HepG2 (cell line): ENCODE measurements at regions not wholly inside any gene's neighbourhood (a gene's known extent, or its start where the extent isn't known, plus 50 kb on each side); places are given as distances from the start of the nearest gene placed in this dataset.

ENCODE experiments used
- ATAC-seq: fragments of 200-7000 bp; cut with Tn5 transposase; 3 replicates; pipeline ENCODE4 v1.9.1; 2020; ENCODE audit warnings: mild to moderate bottlenecking, moderate library complexity
- BruUV-seq: library from RNA; stranded (reverse); fragments of 400-500 nt; replicated peaks from 2 replicates; lab custom pipeline; 2021; lab: Mats Ljungman, UMichigan
- CTCF ChIA-PET: fragments of 300-600 bp; formaldehyde crosslinking; extraction: SDS; loops from one replicate; lab custom pipeline; 2021; ENCODE audit warnings: low total read pairs, inconsistent platforms, low intra/inter-chr PET ratio; lab: Yijun Ruan, JAX
- POLR2A ChIA-PET: fragments of 350-600 bp; sonication (Branson Sonifier 250); formaldehyde crosslinking; loops from one replicate; lab custom pipeline; 2020; ENCODE audit warnings: antibody characterized with exemption, inconsistent platforms; lab: Yijun Ruan, JAX
- DNase-seq: peaks from one replicate; pipeline ENCODE4 v3.0.0-alpha.2; 2015; ENCODE audit warnings: low spot score
- FAIRE-seq: peaks from 3 replicates; lab custom pipeline; 2011; peaks lifted over from hg19 to GRCh38; lab: Jason Lieb, UNC
- H2AFZ ChIP-seq: one replicate; pipeline ENCODE4 v1.6.1; 2011; ENCODE audit warnings: low read length, inconsistent platforms
- H3K27ac ChIP-seq: fragments of 300-600 bp; 3 replicates; pipeline ENCODE4 v1.8.0; 2011; ENCODE audit warnings: mixed run types, mild to moderate bottlenecking, mixed read lengths, low read length, inconsistent platforms; ENCODE audit not compliant: insufficient read depth; ENCODE audit errors: extremely low read length
- H3K27me3 ChIP-seq, 2 experiments: fragments of 200-600 bp in 1 of 2; 2 replicates in 1 of 2; 3 replicates in 1 of 2; pipeline versions ENCODE4 v1.6.0 to v1.8.0; 2011; ENCODE audit warnings: low read length in 2 of 2, mild to moderate bottlenecking in 2 of 2, moderate library complexity in 2 of 2, inconsistent platforms in 1 of 2; ENCODE audit not compliant: insufficient read depth in 2 of 2, control insufficient read depth in 1 of 2
- H3K36me3 ChIP-seq, 2 experiments: fragments of 200-600 bp in 1 of 2; replicated peaks in 1 of 2; 2 replicates in 1 of 2; 3 replicates in 1 of 2; pipeline versions ENCODE4 v1.5.1 to v1.8.0; 2011; ENCODE audit warnings: low read length in 2 of 2, inconsistent platforms in 1 of 2; ENCODE audit not compliant: insufficient read depth in 2 of 2, control insufficient read depth in 1 of 2
- H3K4me1 ChIP-seq: 2 replicates; pipeline ENCODE4 v1.5.1; 2012; ENCODE audit warnings: low read length, inconsistent platforms; ENCODE audit not compliant: insufficient read depth
- H3K4me2 ChIP-seq: 2 replicates; pipeline ENCODE4 v1.6.0; 2011; ENCODE audit warnings: low read depth, low read length, inconsistent platforms
- H3K4me3 ChIP-seq, 3 experiments: fragments of 200-600 bp in 1 of 3; sonication (generic), shearing (Covaris generic) in 1 of 3; replicated peaks in 1 of 3; 2 replicates each; pipeline ENCODE4 v1.5.1; 2011 to 2016; ENCODE audit warnings: low read length in 3 of 3, inconsistent platforms in 2 of 3, low read depth in 2 of 3, mild to moderate bottlenecking in 2 of 3, control low read depth in 1 of 3, mixed read lengths in 1 of 3; ENCODE audit not compliant: insufficient read depth in 1 of 3
- H3K79me2 ChIP-seq: one replicate; pipeline ENCODE4 v1.6.1; 2011; ENCODE audit warnings: low read length, inconsistent platforms; ENCODE audit not compliant: insufficient read depth
- H3K9ac ChIP-seq: 2 replicates; pipeline ENCODE4 v1.6.0; 2011; ENCODE audit warnings: mild to moderate bottlenecking, low read depth, low read length, inconsistent platforms; ENCODE audit not compliant: insufficient read depth
- H3K9me3 ChIP-seq: 2 replicates; pipeline ENCODE4 v1.5.1; 2012; ENCODE audit warnings: mild to moderate bottlenecking, low read length
- H4K20me1 ChIP-seq: 2 replicates; pipeline ENCODE4 v1.6.0; 2011; ENCODE audit warnings: inconsistent platforms, mild to moderate bottlenecking, low read length, moderate library complexity; ENCODE audit not compliant: insufficient read depth
- AGO2 ChIP-seq: fragments of 200-400 bp; formaldehyde crosslinking; optimal IDR thresholded peaks from 2 replicates; pipeline ENCODE3; 2017; ENCODE audit warnings: mild to moderate bottlenecking, low read depth, low read length, moderate library complexity
- GATAD1 ChIP-seq: IDR thresholded peaks from 2 replicates; pipeline ENCODE4 v1.6.1; 2016; ENCODE audit warnings: missing genetic modification reagents, missing compliant biosample characterization
- HOXA9 ChIP-seq: sonication (generic); formaldehyde crosslinking; IDR thresholded peaks from 2 replicates; pipeline ENCODE4 v1.8.1; 2022; ENCODE audit warnings: missing genetic modification reagents, mild to moderate bottlenecking, moderate library complexity, borderline replicate concordance
- IRF9 ChIP-seq: sonication (generic); formaldehyde crosslinking; IDR thresholded peaks from 2 replicates; pipeline ENCODE4 v1.8.0; 2022; ENCODE audit warnings: missing genetic modification reagents, mild to moderate bottlenecking, borderline replicate concordance
- LCORL ChIP-seq, 2 experiments: fragments of 450-650 bp in 1 of 2; sonication (generic) in 1 of 2; formaldehyde crosslinking in 1 of 2; IDR thresholded peaks; 2 replicates each; pipeline versions ENCODE4 v1.5.0 to v1.6.1; 2017 to 2020; ENCODE audit warnings: antibody characterized with exemption in 1 of 2, missing genetic modification reagents in 1 of 2
- NFATC3 ChIP-seq: sonication (generic); formaldehyde crosslinking; IDR thresholded peaks from 2 replicates; pipeline ENCODE4 v1.5.1; 2020; ENCODE audit warnings: mild to moderate bottlenecking, missing genetic modification reagents
- PLRG1 ChIP-seq: fragments of 450-650 bp; conservative IDR thresholded peaks from 2 replicates; pipeline ENCODE4 v1.6.1; 2016
- SRF ChIP-seq: IDR thresholded peaks from 2 replicates; pipeline ENCODE4 v1.6.1; 2011; ENCODE audit warnings: mild to moderate bottlenecking, low read depth, low read length, moderate library complexity
- THRA ChIP-seq: sonication (generic); formaldehyde crosslinking; IDR thresholded peaks from 2 replicates; pipeline ENCODE4 v1.4.0; 2020; ENCODE audit warnings: missing genetic modification reagents, borderline replicate concordance
- ZKSCAN5 ChIP-seq: sonication (generic); formaldehyde crosslinking; IDR thresholded peaks from 2 replicates; pipeline ENCODE4 v1.5.1; 2020; ENCODE audit warnings: mild to moderate bottlenecking, missing genetic modification reagents
- ZNF407 ChIP-seq: sonication (generic); formaldehyde crosslinking; IDR thresholded peaks from one replicate; pipeline ENCODE4 v1.5.1; 2020; ENCODE audit warnings: mild to moderate bottlenecking, missing genetic modification reagents; ENCODE audit errors: not compliant biosample characterization
- ZNF556 ChIP-seq: sonication (generic); formaldehyde crosslinking; IDR thresholded peaks from 2 replicates; pipeline ENCODE4 v1.4.0; 2020; ENCODE audit warnings: mild to moderate bottlenecking, missing genetic modification reagents, borderline replicate concordance
- ZNF614 ChIP-seq: IDR thresholded peaks from 2 replicates; pipeline ENCODE4 v1.6.1; 2018; ENCODE audit warnings: missing biosample characterization, missing genetic modification reagents, inconsistent platforms, borderline replicate concordance
- ZNF841 ChIP-seq: sonication (generic); formaldehyde crosslinking; IDR thresholded peaks from 2 replicates; pipeline ENCODE4 v1.8.1; 2023; ENCODE audit warnings: missing genetic modification reagents, borderline replicate concordance
- ZSCAN22 ChIP-seq: sonication (generic); formaldehyde crosslinking; IDR thresholded peaks from 2 replicates; pipeline ENCODE4 v1.4.0; 2020; ENCODE audit warnings: mild to moderate bottlenecking, missing genetic modification reagents
- in situ Hi-C: cut with HindIII; loops from 2 replicates; pipeline ENCODE4 v1.10.0; 2017; ENCODE audit warnings: low pct_unique_long_range_greater_than_20kb; ENCODE audit not compliant: extremely low pct_ligation_motif_present
- intact Hi-C: fragments of 100-400 bp; cut with micrococcal nuclease; formaldehyde crosslinking; loops from one replicate; pipeline ENCODE4 v1.10.0; 2022; ENCODE audit not compliant: unreplicated experiment

- Histone ChIP-seq H3K4me2 (no peak overlapping the region), H3K4me1 (no peaks in the 10 kb centered on the region), H3K9ac (no peak overlapping the region), H3K36me3 (no peaks in the 10 kb centered on the region), H3K4me3 (no peak overlapping the region), H4K20me1 (no peaks in the 10 kb centered on the region), H3K9me3 (peaks cover 45% of the 10 kb centered on the region), H3K27ac (no peak overlapping the region), H2AFZ (no peak overlapping the region), H3K27me3 (no peaks in the 10 kb centered on the region), H3K79me2 (no peaks in the 10 kb centered on the region)
- ATAC-seq (no peak), FAIRE-seq (no peak), DNase-seq (no peak)
- POLR2A ChIA-PET = no interaction called here
- no TSS peak for BruUV-seq
- intact Hi-C loops (no loop called here), in situ Hi-C loops (no loop called here)
- CTCF ChIA-PET = no interaction called here
- TF ChIP-seq ZNF614 = no peak
- TF ChIP-seq THRA = no peak
- no peak for TF ChIP-seq NFATC3 (CRISPR knock-in tag)
- TF ChIP-seq ZNF841 (CRISPR knock-in tag) = no peak
- no peak for TF ChIP-seq HOXA9 (CRISPR knock-in tag)
- no peak for TF ChIP-seq PLRG1
- no peak for TF ChIP-seq ZKSCAN5 (CRISPR knock-in tag)
- no peak for TF ChIP-seq GATAD1 (CRISPR knock-in tag)
- no peak for TF ChIP-seq AGO2
- no peak for TF ChIP-seq IRF9
- no peak for TF ChIP-seq SRF
- no peak for TF ChIP-seq ZSCAN22 (CRISPR knock-in tag)
- TF ChIP-seq LCORL (IDR thresholded peaks at IDR 0.05) = no peak
- TF ChIP-seq LCORL (CRISPR knock-in tag; IDR thresholded peaks at IDR 0.05) = no peak
- TF ChIP-seq ZNF556 = no peak
- TF ChIP-seq ZNF407 (CRISPR knock-in tag) = no peak
Measured at GRCh38 chr4:14700083-14700482, 302.2 kb upstream of the CPEB2 start.
